Right lobe of liver (tissue), 6 donors: ENCODE measurements at regions not wholly inside any gene's neighbourhood (a gene's known extent, or its start where the extent isn't known, plus 50 kb on each side); places are given as distances from the start of the nearest gene placed in this dataset.

Experiments
- ATAC-seq, 4 donors: fragments of 200-7000 bp; cut with Tn5 transposase; one replicate each; pipeline ENCODE4 v1.9.1; 2020; ENCODE audit warnings: mild to moderate bottlenecking in 4 of 4, moderate library complexity in 4 of 4
- DNase-seq, 3 donors: peaks; one replicate each; pipeline ENCODE4 v3.0.0-alpha.2; 2020
- H3K27ac ChIP-seq, 3 donors: fragments of 200-600 bp; one replicate each; pipeline ENCODE4 v1.8.0; 2022
- H3K27me3 ChIP-seq, 2 donors: fragments of 200-600 bp; one replicate each; pipeline ENCODE4 v1.8.0; 2022
- H3K36me3 ChIP-seq, 4 donors: fragments of 200-600 bp; sonication (generic) in 1 of 4; one replicate each; pipeline versions ENCODE4 v1.5.1 to v1.8.0; 2017 to 2022; ENCODE audit warnings: control low read depth in 1 of 4
- H3K4me1 ChIP-seq, 4 donors: fragments of 200-600 bp; sonication (generic) in 1 of 4; one replicate each; pipeline versions ENCODE4 v1.5.1 to v1.8.0; 2017 to 2022; ENCODE audit warnings: control low read depth in 1 of 4
- H3K4me3 ChIP-seq, 3 donors: fragments of 200-600 bp; one replicate each; pipeline ENCODE4 v1.8.0; 2022
- H3K9me3 ChIP-seq, 4 donors: fragments of 200-600 bp; sonication (generic) in 1 of 4; one replicate each; pipeline versions ENCODE4 v1.5.1 to v1.8.0; 2017 to 2022; ENCODE audit warnings: control low read depth in 1 of 4
- POLR2A ChIP-seq: fragments of 450-650 bp; IDR thresholded peaks from one replicate; pipeline ENCODE4 v1.6.1; 2017; ENCODE audit warnings: antibody characterized with exemption, mild to moderate bottlenecking
- WGBS: methylation state at CpG from one replicate; pipeline ENCODE4 v1.1.6; 2018; ENCODE audit warnings: low coverage, low lambda C conversion rate; ENCODE audit not compliant: insufficient coverage; ENCODE audit errors: missing lambda C conversion rate; 5-methylcytosine and 5-hydroxymethylcytosine counted together
- intact Hi-C, 2 donors: fragments of 100-400 bp; cut with DNase I; formaldehyde crosslinking; loops; one replicate each; pipeline versions ENCODE4 v1.11.2 to v1.14.1; 2022
- TF ChIP-seq, protein P1 (sequence below), 4 donors: fragments of 200-600 bp in 3 of 4; fragments of 450-650 bp in 1 of 4; IDR thresholded peaks; one replicate each; pipeline versions ENCODE4 v1.5.1 to v1.8.0; 2016 to 2022; ENCODE audit warnings: antibody characterized with exemption in 4 of 4, mild to moderate bottlenecking in 2 of 4
- donor health status: DM: no; HTN: yes; CAD: no.
- donor health status: DM: no; HTN: no; CAD: no.
- donor health status: DM: no; HTN: no; CAD: no.
- donor health status: DM: no; HTN: yes; CAD: no.
- donor health status: DM: no; HTN: yes; CAD: no.

DNA sequence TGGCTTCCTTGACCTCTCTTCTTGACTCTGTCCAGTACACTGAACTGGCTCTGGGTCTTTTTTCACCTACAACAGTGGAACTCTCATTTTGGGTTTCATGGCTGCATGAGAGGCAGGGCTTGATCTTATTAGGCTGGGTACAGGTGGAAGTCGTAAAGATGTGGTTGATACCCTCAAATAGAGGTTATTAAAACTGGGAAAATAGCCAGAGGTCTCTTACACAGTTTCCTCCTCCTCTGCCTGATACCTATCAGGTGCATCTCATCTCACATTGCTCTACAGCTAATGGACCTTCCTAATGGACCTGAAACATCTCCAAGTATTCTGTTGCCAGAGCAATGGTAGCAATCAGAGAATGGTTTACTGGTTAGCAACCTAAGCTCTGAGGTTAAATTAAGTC, 231.8 kb downstream of the ETAA1 start:
- H3K4me3 ChIP-seq, result no peak overlapping the region
- intact Hi-C loops, result no loop called here
- TF ChIP-seq, protein P1, sequence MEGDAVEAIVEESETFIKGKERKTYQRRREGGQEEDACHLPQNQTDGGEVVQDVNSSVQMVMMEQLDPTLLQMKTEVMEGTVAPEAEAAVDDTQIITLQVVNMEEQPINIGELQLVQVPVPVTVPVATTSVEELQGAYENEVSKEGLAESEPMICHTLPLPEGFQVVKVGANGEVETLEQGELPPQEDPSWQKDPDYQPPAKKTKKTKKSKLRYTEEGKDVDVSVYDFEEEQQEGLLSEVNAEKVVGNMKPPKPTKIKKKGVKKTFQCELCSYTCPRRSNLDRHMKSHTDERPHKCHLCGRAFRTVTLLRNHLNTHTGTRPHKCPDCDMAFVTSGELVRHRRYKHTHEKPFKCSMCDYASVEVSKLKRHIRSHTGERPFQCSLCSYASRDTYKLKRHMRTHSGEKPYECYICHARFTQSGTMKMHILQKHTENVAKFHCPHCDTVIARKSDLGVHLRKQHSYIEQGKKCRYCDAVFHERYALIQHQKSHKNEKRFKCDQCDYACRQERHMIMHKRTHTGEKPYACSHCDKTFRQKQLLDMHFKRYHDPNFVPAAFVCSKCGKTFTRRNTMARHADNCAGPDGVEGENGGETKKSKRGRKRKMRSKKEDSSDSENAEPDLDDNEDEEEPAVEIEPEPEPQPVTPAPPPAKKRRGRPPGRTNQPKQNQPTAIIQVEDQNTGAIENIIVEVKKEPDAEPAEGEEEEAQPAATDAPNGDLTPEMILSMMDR (IDR thresholded peaks at IDR 0.05), result no peak
- no peak for TF ChIP-seq POLR2A
- DNase-seq (no peak), ATAC-seq (no peak)
- H3K36me3 ChIP-seq, result no peaks in the 10 kb centered on the region
- no peaks in the 10 kb centered on the region for H3K27me3 ChIP-seq
- H3K4me1 ChIP-seq, result no peaks in the 10 kb centered on the region
- no peak overlapping the region for H3K27ac ChIP-seq
- 36% methylated on average over 1 of the region's 1 CpG for WGBS
- H3K9me3 ChIP-seq, result no peaks in the 10 kb centered on the region

DNA sequence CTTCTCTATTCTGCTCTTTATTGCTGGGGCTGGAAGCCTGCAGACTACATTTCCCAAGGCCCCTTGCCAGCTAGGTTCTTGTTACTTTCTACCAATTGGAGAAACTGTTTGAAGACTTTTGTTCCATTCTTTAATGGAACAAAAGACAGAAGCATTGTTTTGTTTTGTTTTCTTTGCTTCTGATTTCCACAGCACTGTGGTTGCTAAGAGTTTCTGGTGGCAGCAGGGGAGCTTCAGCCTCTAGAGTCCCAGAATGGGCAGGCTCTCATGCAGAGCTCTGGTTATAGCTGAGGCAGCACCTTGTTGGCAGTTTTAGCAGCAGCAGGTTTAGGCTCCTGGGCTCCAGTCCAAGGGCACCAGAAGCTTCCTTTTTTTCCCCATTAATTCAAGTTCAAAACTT, 234.3 kb downstream of the ETAA1 start:
- H3K27me3 ChIP-seq, result no peaks in the 10 kb centered on the region
- H3K27ac ChIP-seq, result no peak overlapping the region
- H3K36me3 ChIP-seq, result no peaks in the 10 kb centered on the region
- no peaks in the 10 kb centered on the region for H3K4me1 ChIP-seq
- intact Hi-C loops, result no loop called here
- TF ChIP-seq POLR2A, result no peak
- TF ChIP-seq, protein P1 (IDR thresholded peaks at IDR 0.05), result no peak
- no peak overlapping the region for H3K4me3 ChIP-seq
- H3K9me3 ChIP-seq, result no peaks in the 10 kb centered on the region
- ATAC-seq (no peak), DNase-seq (no peak)

DNA sequence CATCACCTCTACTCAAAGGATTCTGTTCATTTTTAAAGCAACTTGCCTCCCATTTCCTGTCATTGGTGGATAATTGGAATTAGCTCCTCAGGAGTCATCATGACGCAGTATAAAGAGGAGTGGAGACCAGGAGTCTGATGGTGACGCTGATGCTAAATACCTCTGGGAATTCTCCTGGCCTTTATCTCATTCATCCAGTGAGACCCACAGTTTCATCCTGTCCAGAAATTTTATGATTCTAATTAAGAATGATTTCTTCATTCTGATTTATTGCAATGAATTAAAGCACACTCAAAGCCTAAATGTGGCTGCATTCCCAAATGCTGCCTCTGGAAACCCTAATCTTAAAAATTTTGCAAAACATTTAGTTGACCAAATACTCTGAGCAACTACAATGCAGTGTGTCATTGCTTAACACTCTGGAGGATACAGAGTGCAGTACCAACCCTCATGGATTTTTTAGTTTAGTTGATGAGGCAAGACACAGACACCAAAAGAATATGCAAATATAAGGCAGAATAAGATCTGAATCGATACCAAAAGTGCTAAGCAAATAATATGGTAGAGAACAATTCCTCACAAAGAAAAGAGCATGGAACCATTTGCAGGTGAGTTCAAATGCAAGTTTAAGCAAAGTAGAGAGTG, 236.2 kb downstream of the ETAA1 start:
- intact Hi-C loops, result no loop called here
- H3K4me1 ChIP-seq, result no peaks in the 10 kb centered on the region
- no peaks in the 10 kb centered on the region for H3K36me3 ChIP-seq
- TF ChIP-seq POLR2A, result no peak
- TF ChIP-seq, protein P1 (IDR thresholded peaks at IDR 0.05), result no peak
- no peaks in the 10 kb centered on the region for H3K9me3 ChIP-seq
- no peaks in the 10 kb centered on the region for H3K27me3 ChIP-seq
- no peak for DNase-seq
- no peak for ATAC-seq
- no peak overlapping the region for H3K27ac ChIP-seq
- 74% methylated on average over 3 of the region's 3 CpGs for WGBS
- no peak overlapping the region for H3K4me3 ChIP-seq

DNA sequence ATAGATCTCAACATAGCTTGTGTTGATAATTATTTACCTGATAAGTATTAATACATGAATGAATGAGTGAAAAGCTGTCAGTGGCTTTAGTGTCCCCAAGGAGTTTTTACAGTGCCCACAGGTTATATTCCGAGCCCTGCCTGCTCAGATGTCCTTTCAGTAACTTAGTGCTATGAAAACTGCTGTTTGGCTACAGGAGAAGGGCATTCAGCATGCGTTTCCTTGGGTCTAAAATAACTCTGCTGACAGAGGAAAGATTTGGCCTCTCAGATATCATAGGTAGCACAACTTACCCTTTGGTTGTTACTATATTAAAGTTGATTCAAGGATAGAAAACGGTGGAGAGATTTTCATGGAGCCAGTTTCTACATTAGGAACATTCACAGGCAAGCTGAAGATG, 241.0 kb downstream of the ETAA1 start:
- no peaks in the 10 kb centered on the region for H3K4me1 ChIP-seq
- no peaks in the 10 kb centered on the region for H3K27me3 ChIP-seq
- TF ChIP-seq, protein P1 (IDR thresholded peaks at IDR 0.05), result no peak
- TF ChIP-seq POLR2A, result no peak
- no peak for DNase-seq
- WGBS, result 30% methylated on average over 3 of the region's 3 CpGs
- H3K27ac ChIP-seq, result no peak overlapping the region
- H3K4me3 ChIP-seq, result no peak overlapping the region
- no peak for ATAC-seq
- H3K9me3 ChIP-seq, result no peaks in the 10 kb centered on the region
- no peaks in the 10 kb centered on the region for H3K36me3 ChIP-seq
- intact Hi-C loops, result no loop called here
